HEK293 (cell line): ENCODE measurements at regions not wholly inside any gene's neighbourhood (a gene's known extent, or its start where the extent isn't known, plus 50 kb on each side); places are given as distances from the start of the nearest gene placed in this dataset.

Experiments used
- CTCF ChIP-seq: fragments of 450-650 bp; formaldehyde crosslinking; IDR thresholded peaks from 2 replicates; pipeline ENCODE4 v1.5.1; 2016; ENCODE audit warnings: missing biosample characterization, missing genetic modification characterization
- OSR2 ChIP-seq: fragments of 450-650 bp; formaldehyde crosslinking; IDR thresholded peaks from 2 replicates; pipeline ENCODE4 v1.5.1; 2016; ENCODE audit warnings: missing biosample characterization, missing genetic modification characterization

- TF ChIP-seq OSR2 (tag by site-specific recombination) (no peak), CTCF (tag by site-specific recombination) (no peak)
These were observed 76.0 kb upstream of the SLC66A3 start for GRCh38 chr2:11079136-11079824.
